Ovary (tissue), 7 donors: ENCODE measurements at regions not wholly inside any gene's neighbourhood (a gene's known extent, or its start where the extent isn't known, plus 50 kb on each side); places are given as distances from the start of the nearest gene placed in this dataset.

Experiments used
- DNase-seq, 5 donors: peaks; one replicate each; pipeline ENCODE4 v3.0.0-alpha.2; 2019 to 2020
- H3K27ac ChIP-seq, 2 donors: fragments of 200-600 bp; one replicate each; pipeline versions ENCODE4 v1.5.1 to v1.8.0; 2019 to 2022
- H3K27me3 ChIP-seq: fragments of 200-600 bp; one replicate; pipeline ENCODE4 v1.8.0; 2022
- H3K36me3 ChIP-seq: fragments of 200-600 bp; sonication (generic); one replicate; pipeline ENCODE4 v1.5.1; 2019
- H3K4me1 ChIP-seq: one replicate; pipeline ENCODE4 v1.8.1; 2013; ENCODE audit warnings: mild to moderate bottlenecking, moderate library complexity; ENCODE audit not compliant: insufficient read depth
- H3K4me3 ChIP-seq: fragments of 200-600 bp; sonication (generic); one replicate; pipeline ENCODE4 v1.5.1; 2017
- H3K9me3 ChIP-seq, 2 donors: fragments of 200-600 bp in 1 of 2; sonication (generic) in 1 of 2; one replicate each; pipeline versions ENCODE4 v1.5.1 to v1.8.1; 2013 to 2019; ENCODE audit warnings: mild to moderate bottlenecking in 1 of 2, moderate library complexity in 1 of 2
- CTCF ChIP-seq, 3 donors: fragments of 450-650 bp in 2 of 3; fragments of 200-600 bp in 1 of 3; IDR thresholded peaks; one replicate each; pipeline versions ENCODE4 v1.5.1 to v1.8.0; 2016 to 2022; ENCODE audit warnings: antibody characterized with exemption in 3 of 3, mild to moderate bottlenecking in 1 of 3
- EP300 ChIP-seq: sonication (generic); formaldehyde crosslinking; IDR thresholded peaks from one replicate; pipeline ENCODE4 v1.6.1; 2017; ENCODE audit warnings: antibody characterized with exemption
- POLR2A ChIP-seq: fragments of 450-650 bp; IDR thresholded peaks from one replicate; pipeline ENCODE4 v1.6.1; 2017; ENCODE audit warnings: antibody characterized with exemption, mild to moderate bottlenecking, moderate library complexity
- WGBS, 3 donors: extraction: QIAGEN DNeasy Blood & Tissue Kit in 1 of 3; methylation state at CpG; one replicate each; pipeline versions ENCODE4 v1.1.5 to v1.1.7; 2013 to 2017; 5-methylcytosine and 5-hydroxymethylcytosine counted together
- intact Hi-C, 4 donors: fragments of 100-400 bp; cut with DNase I; formaldehyde crosslinking; loops; one replicate each; pipeline versions ENCODE4 v1.11.0 to v1.15.1; 2022 to 2023
- donor health status: DM: no; HTN: no; CAD: no; lungs with moderate emphysema.
- donor health status: DM: no; HTN: no; CAD: no.
- donor health status: Bipolar disorder and iron deficiency.
- donor health status: DM: no; HTN: no; CAD: no.
- donor health status: DM: yes; HTN: yes; CAD: no.

- WGBS, 3 donors, result 24 to 36% (median 25%) methylated on average over 1 of the region's 1 CpG
- no peak for DNase-seq
- H3K27me3 ChIP-seq, result no peaks in the 10 kb centered on the region
- no peaks in the 10 kb centered on the region for H3K9me3 ChIP-seq
- intact Hi-C loops, result no loop called here
- H3K36me3 ChIP-seq, result no peaks in the 10 kb centered on the region
- no peaks in the 10 kb centered on the region for H3K4me1 ChIP-seq
- no peak overlapping the region for H3K27ac ChIP-seq
- TF ChIP-seq CTCF (IDR thresholded peaks at IDR 0.05), result no peak
- no peak for TF ChIP-seq POLR2A
- no peak for TF ChIP-seq EP300
- H3K4me3 ChIP-seq, result no peak overlapping the region
These were observed 465.1 kb downstream of the PDHA2 start for GRCh38 chr4:96305030-96305429.

GRCh38 chr4:96312046-96312685 lies 472.3 kb downstream of the PDHA2 start:
- no peak for TF ChIP-seq EP300
- no peak for TF ChIP-seq CTCF (IDR thresholded peaks at IDR 0.05)
- TF ChIP-seq POLR2A, result no peak
- H3K9me3 ChIP-seq, result no peaks in the 10 kb centered on the region
- WGBS, 3 donors, result 33 to 63% (median 56%) methylated on average over 4 of the region's 4 CpGs
- DNase-seq, result no peak
- no peaks in the 10 kb centered on the region for H3K4me1 ChIP-seq
- H3K4me3 ChIP-seq, result no peak overlapping the region
- H3K27me3 ChIP-seq, result no peaks in the 10 kb centered on the region
- H3K36me3 ChIP-seq, result no peaks in the 10 kb centered on the region
- intact Hi-C loops, result no loop called here
- no peak overlapping the region for H3K27ac ChIP-seq

- intact Hi-C loops, result no loop called here
- 15 to 31% (median 19%) methylated on average over 2 of the region's 2 CpGs for WGBS, 3 donors
- no peaks in the 10 kb centered on the region for H3K27me3 ChIP-seq
These were observed 475.9 kb downstream of the PDHA2 start for GRCh38 chr4:96315815-96316214.

GRCh38 chr4:96316776-96317175 lies 476.9 kb downstream of the PDHA2 start:
- no peak for DNase-seq
- WGBS, 3 donors, result 80 to 88% (median 80%) methylated on average over 2 of the region's 2 CpGs
- Histone ChIP-seq H3K4me1 (no peaks in the 10 kb centered on the region), H3K27ac (no peak overlapping the region), H3K9me3 (no peaks in the 10 kb centered on the region), H3K4me3 (no peak overlapping the region), H3K36me3 (no peaks in the 10 kb centered on the region), H3K27me3 (no peaks in the 10 kb centered on the region)
- intact Hi-C loops, result no loop called here
- TF ChIP-seq CTCF (IDR thresholded peaks at IDR 0.05) (no peak), EP300 (no peak), POLR2A (no peak)

More at GRCh38 chr4:96315815-96316214, 475.9 kb downstream of the PDHA2 start:
- no peak overlapping the region for H3K4me3 ChIP-seq
- no peaks in the 10 kb centered on the region for H3K36me3 ChIP-seq
- no peak for TF ChIP-seq EP300
- no peak for TF ChIP-seq CTCF (IDR thresholded peaks at IDR 0.05)
- no peak for TF ChIP-seq POLR2A
- no peaks in the 10 kb centered on the region for H3K9me3 ChIP-seq
- DNase-seq, result no peak
- no peaks in the 10 kb centered on the region for H3K4me1 ChIP-seq
- no peak overlapping the region for H3K27ac ChIP-seq
